GM21529 (cell line): ENCODE measurements at regions not wholly inside any gene's neighbourhood (a gene's known extent, or its start where the extent isn't known, plus 50 kb on each side); places are given as distances from the start of the nearest gene placed in this dataset.

Experiments used
- ATAC-seq: cut with Tn5 transposase; IDR thresholded peaks from one replicate; pipeline ENCODE4 v1.9.1; 2021; ENCODE audit not compliant: unreplicated experiment

GRCh38 chr2:104790100-104790811 is 63.7 kb upstream of the POU3F3 start:
- no peak for ATAC-seq

GRCh38 chr2:104790901-104791495 is 62.9 kb upstream of the POU3F3 start:
- no peak for ATAC-seq

GRCh38 chr2:104793966-104794365 is 59.9 kb upstream of the POU3F3 start:
- no peak for ATAC-seq

GRCh38 chr2:104794441-104794840 is 59.5 kb upstream of the POU3F3 start:
- no peak for ATAC-seq
